Natural killer cell (primary cell): ENCODE measurements at regions not wholly inside any gene's neighbourhood (a gene's known extent, or its start where the extent isn't known, plus 50 kb on each side); places are given as distances from the start of the nearest gene placed in this dataset.

Source experiments
- ATAC-seq, 3 donors: fragments of 150-1000 bp in 2 of 3; fragments of 200-7000 bp in 1 of 3; cut with Tn5 transposase; 1 replicate in 1 of 3; 2 replicates in 2 of 3; pipeline ENCODE4 v1.10.0; 2021; ENCODE audit warnings: mild to moderate bottlenecking in 2 of 3, moderate library complexity in 2 of 3
- DNase-seq, 2 donors: peaks; one replicate each; pipeline versions ENCODE4 v3.0.0 to v3.0.0-alpha.2; 2013 to 2021; ENCODE audit warnings: mixed read lengths in 1 of 2
- H3K27ac ChIP-seq: one replicate; pipeline ENCODE4 v1.5.1; 2013; ENCODE audit warnings: mild to moderate bottlenecking, low read length
- H3K27me3 ChIP-seq: one replicate; pipeline ENCODE4 v1.6.1; 2013; ENCODE audit warnings: low read length; ENCODE audit not compliant: control insufficient read depth, insufficient read depth
- H3K36me3 ChIP-seq: one replicate; pipeline ENCODE4 v1.6.1; 2013; ENCODE audit warnings: low read length; ENCODE audit not compliant: control insufficient read depth, insufficient read depth
- H3K4me1 ChIP-seq: one replicate; pipeline ENCODE4 v1.6.1; 2013; ENCODE audit warnings: low read length; ENCODE audit not compliant: control insufficient read depth, insufficient read depth
- H3K4me3 ChIP-seq: one replicate; pipeline ENCODE4 v1.5.1; 2013; ENCODE audit warnings: low read length
- H3K9me3 ChIP-seq: one replicate; pipeline ENCODE4 v1.6.1; 2013; ENCODE audit warnings: low read length; ENCODE audit not compliant: control insufficient read depth, insufficient read depth
- H3K27ac Mint-ChIP-seq, 2 donors: one replicate each; pipeline ENCODE4 v1.8.0; 2022; ENCODE audit warnings: mild to moderate bottlenecking in 2 of 2, mixed read lengths in 2 of 2, moderate library complexity in 1 of 2
- H3K27me3 Mint-ChIP-seq, 2 donors: one replicate each; pipeline ENCODE4 v1.8.0; 2022; ENCODE audit warnings: low read depth in 2 of 2, mixed read lengths in 2 of 2
- H3K36me3 Mint-ChIP-seq: one replicate; pipeline ENCODE4 v1.8.0; 2022; ENCODE audit warnings: mixed read lengths
- H3K4me1 Mint-ChIP-seq, 2 donors: one replicate each; pipeline ENCODE4 v1.8.0; 2022; ENCODE audit warnings: mixed read lengths in 2 of 2
- H3K4me3 Mint-ChIP-seq: one replicate; pipeline ENCODE4 v1.8.0; 2022; ENCODE audit warnings: mild to moderate bottlenecking, moderate library complexity, mixed read lengths
- H3K9me3 Mint-ChIP-seq, 2 donors: one replicate each; pipeline ENCODE4 v1.8.0; 2022; ENCODE audit warnings: mixed read lengths in 2 of 2
- CTCF ChIP-seq: fragments of 200-600 bp; IDR thresholded peaks from one replicate; pipeline ENCODE4 v1.8.0; 2022; ENCODE audit warnings: antibody characterized with exemption
- WGBS: methylation state at CpG from one replicate; pipeline ENCODE4 v1.1.7; 2013; ENCODE audit warnings: missing lambda C conversion rate; ENCODE audit not compliant: insufficient coverage; 5-methylcytosine and 5-hydroxymethylcytosine counted together
- intact Hi-C: fragments of 100-400 bp; cut with micrococcal nuclease; formaldehyde crosslinking; loops from one replicate; pipeline ENCODE4 v1.14.2; 2022

- DNase-seq (no peak), ATAC-seq (no peak)
- no peaks in the 10 kb centered on the region for H3K4me1 ChIP-seq
- H3K27ac ChIP-seq = no peak overlapping the region
- no peak overlapping the region for H3K27ac Mint-ChIP-seq
- no peak overlapping the region for H3K4me3 Mint-ChIP-seq
- H3K4me1 Mint-ChIP-seq = no peaks in the 10 kb centered on the region
- H3K36me3 ChIP-seq = no peaks in the 10 kb centered on the region
- no peaks in the 10 kb centered on the region for H3K27me3 ChIP-seq
- H3K9me3 ChIP-seq = peaks cover 3% of the 10 kb centered on the region
- no peak for TF ChIP-seq CTCF
- intact Hi-C loops = no loop called here
- no peaks in the 10 kb centered on the region for H3K27me3 Mint-ChIP-seq
- no peak overlapping the region for H3K4me3 ChIP-seq
- H3K36me3 Mint-ChIP-seq = no peaks in the 10 kb centered on the region
- H3K9me3 Mint-ChIP-seq = peaks cover 8 to 13% of the 10 kb centered on the region in 2 donors
Observed at GRCh38 chr5:52275639-52276038, 512.1 kb upstream of the ITGA1 start.

DNA sequence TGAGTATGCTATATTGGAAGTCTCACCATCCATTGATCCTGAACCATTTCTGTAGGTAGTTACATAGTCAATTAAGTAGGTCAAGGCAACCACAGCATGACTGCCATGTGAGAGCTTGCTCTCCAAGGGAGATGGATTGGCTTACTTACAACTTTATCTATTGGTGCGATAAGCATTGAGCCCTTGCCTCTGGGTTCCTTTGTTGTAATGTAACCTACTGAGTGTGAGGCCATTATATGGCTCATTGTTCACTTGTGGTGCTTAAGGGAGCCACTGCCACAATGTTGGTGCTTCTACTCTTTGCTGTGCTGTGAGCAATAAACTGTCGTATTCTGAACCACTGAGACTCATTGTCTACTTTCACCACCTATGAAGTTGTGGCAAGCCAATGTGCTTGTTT, 510.6 kb upstream of the ITGA1 start:
- H3K9me3 ChIP-seq = peaks cover 3% of the 10 kb centered on the region
- no peak overlapping the region for H3K4me3 ChIP-seq
- 97% methylated on average over 2 of the region's 2 CpGs for WGBS
- H3K36me3 ChIP-seq = no peaks in the 10 kb centered on the region
- no peak overlapping the region for H3K4me3 Mint-ChIP-seq
- no peak overlapping the region for H3K27ac ChIP-seq
- no peak overlapping the region for H3K27ac Mint-ChIP-seq
- no peaks in the 10 kb centered on the region for H3K4me1 Mint-ChIP-seq
- no peaks in the 10 kb centered on the region for H3K27me3 Mint-ChIP-seq
- no peak for TF ChIP-seq CTCF
- no peaks in the 10 kb centered on the region for H3K4me1 ChIP-seq
- intact Hi-C loops = no loop called here
- peaks cover 5 to 12% of the 10 kb centered on the region in 2 donors for H3K9me3 Mint-ChIP-seq
- ATAC-seq (no peak), DNase-seq (no peak)
- no peaks in the 10 kb centered on the region for H3K36me3 Mint-ChIP-seq
- H3K27me3 ChIP-seq = no peaks in the 10 kb centered on the region

DNA sequence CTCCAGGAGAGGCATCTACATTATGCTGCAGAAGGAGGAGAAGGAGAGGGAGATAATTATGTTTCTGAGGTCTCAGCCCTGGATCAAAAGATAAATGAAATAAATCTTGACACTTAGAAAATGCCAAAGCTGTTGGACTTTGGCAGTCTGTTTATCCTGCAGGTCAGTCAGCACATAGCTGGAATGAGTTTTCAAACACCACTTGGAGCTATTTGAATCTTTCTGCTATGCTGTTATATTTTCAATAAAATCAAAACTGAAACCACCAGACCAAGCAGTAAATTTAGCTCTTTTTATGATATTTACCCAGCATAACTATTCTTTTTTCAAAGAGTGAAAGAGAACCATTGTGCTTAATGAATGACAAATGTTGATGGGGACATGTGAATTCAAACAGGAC, 505.1 kb upstream of the ITGA1 start:
- no peaks in the 10 kb centered on the region for H3K27me3 Mint-ChIP-seq
- no peak for TF ChIP-seq CTCF
- H3K36me3 Mint-ChIP-seq = no peaks in the 10 kb centered on the region
- Histone ChIP-seq H3K4me1 (no peaks in the 10 kb centered on the region), H3K27me3 (no peaks in the 10 kb centered on the region), H3K4me3 (no peak overlapping the region), H3K36me3 (no peaks in the 10 kb centered on the region), H3K9me3 (peaks cover 3% of the 10 kb centered on the region), H3K27ac (no peak overlapping the region)
- no peak overlapping the region for H3K4me3 Mint-ChIP-seq
- no peak overlapping the region for H3K27ac Mint-ChIP-seq
- ATAC-seq (no peak), DNase-seq (no peak)
- peaks cover 10% of the 10 kb centered on the region in 2 donors for H3K9me3 Mint-ChIP-seq
- intact Hi-C loops = no loop called here
- no peaks in the 10 kb centered on the region for H3K4me1 Mint-ChIP-seq

DNA sequence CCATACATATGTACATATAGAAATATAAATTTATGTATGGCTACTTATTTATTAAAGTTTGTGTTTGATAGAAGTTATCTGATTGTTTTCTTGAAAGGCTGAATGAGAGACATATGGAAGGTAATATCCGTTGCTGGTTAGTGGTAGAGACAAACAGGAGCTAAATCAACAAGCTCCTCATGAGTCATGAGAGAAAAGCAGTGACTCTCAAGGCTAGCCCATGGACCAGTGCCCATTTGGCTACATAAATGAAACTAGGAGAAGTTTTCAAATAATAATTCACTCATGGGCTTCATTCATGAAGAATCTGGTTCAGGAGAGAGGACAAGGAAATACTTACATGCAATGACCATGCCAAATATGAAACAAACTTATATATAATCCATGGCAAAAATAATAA, 504.5 kb upstream of the ITGA1 start:
- no peak overlapping the region for H3K4me3 Mint-ChIP-seq
- H3K36me3 ChIP-seq = no peaks in the 10 kb centered on the region
- H3K9me3 ChIP-seq = peaks cover 3% of the 10 kb centered on the region
- H3K27ac ChIP-seq = no peak overlapping the region
- intact Hi-C loops = no loop called here
- H3K27me3 ChIP-seq = no peaks in the 10 kb centered on the region
- H3K4me1 ChIP-seq = no peaks in the 10 kb centered on the region
- ATAC-seq (no peak), DNase-seq (no peak)
- H3K27ac Mint-ChIP-seq = no peak overlapping the region
- no peaks in the 10 kb centered on the region for H3K36me3 Mint-ChIP-seq
- TF ChIP-seq CTCF = no peak
- WGBS = 76% methylated on average over 1 of the region's 1 CpG
- H3K27me3 Mint-ChIP-seq = no peaks in the 10 kb centered on the region
- peaks cover 10 to 11% of the 10 kb centered on the region in 2 donors for H3K9me3 Mint-ChIP-seq
- H3K4me1 Mint-ChIP-seq = no peaks in the 10 kb centered on the region
- no peak overlapping the region for H3K4me3 ChIP-seq
